Spleen (tissue), 11 donors: ENCODE measurements at regions not wholly inside any gene's neighbourhood (a gene's known extent, or its start where the extent isn't known, plus 50 kb on each side); places are given as distances from the start of the nearest gene placed in this dataset.
A peak's percentile ranks its signal among the peaks of the same experiment; 100 is the strongest.
"Not testable (repeated sequence)": the region's sequence is repeated elsewhere in the genome, so short reads cannot be mapped to it uniquely, and the experiment has no call there.

ENCODE experiments used
- DNase-seq: peaks from one replicate; pipeline ENCODE4 v3.0.0-alpha.2; 2020
- H3K27ac ChIP-seq, 8 donors: fragments of 200-600 bp; sonication (generic) in 7 of 8; 1 replicate in 4 of 8; 2 replicates in 4 of 8; pipeline versions ENCODE4 v1.5.0 to v1.8.0; 2016 to 2021; ENCODE audit warnings: inconsistent platforms in 4 of 8, mild to moderate bottlenecking in 4 of 8, moderate library complexity in 1 of 8
- H3K27me3 ChIP-seq, 7 donors: fragments of 200-600 bp; sonication (generic) in 6 of 7; replicated peaks in 1 of 7; 1 replicate in 4 of 7; 2 replicates in 3 of 7; pipeline versions ENCODE4 v1.5.0 to v1.8.0; 2016 to 2021; ENCODE audit warnings: inconsistent platforms in 3 of 7, mild to moderate bottlenecking in 1 of 7
- H3K36me3 ChIP-seq, 6 donors: fragments of 200-600 bp; sonication (generic) in 5 of 6; 1 replicate in 4 of 6; 2 replicates in 2 of 6; pipeline versions ENCODE4 v1.5.0 to v1.8.0; 2016 to 2021; ENCODE audit warnings: inconsistent platforms in 2 of 6
- H3K4me1 ChIP-seq, 6 donors: fragments of 200-600 bp; sonication (generic) in 5 of 6; 1 replicate in 3 of 6; 2 replicates in 3 of 6; pipeline versions ENCODE4 v1.5.0 to v1.8.0; 2016 to 2021; ENCODE audit warnings: inconsistent platforms in 3 of 6
- H3K4me3 ChIP-seq, 8 donors: fragments of 200-600 bp; sonication (generic) in 7 of 8; 1 replicate in 4 of 8; 2 replicates in 4 of 8; pipeline versions ENCODE4 v1.5.0 to v1.8.0; 2016 to 2021; ENCODE audit warnings: inconsistent platforms in 4 of 8, mild to moderate bottlenecking in 4 of 8, moderate library complexity in 2 of 8
- H3K9me3 ChIP-seq, 8 donors: fragments of 200-600 bp; sonication (generic) in 7 of 8; 1 replicate in 4 of 8; 2 replicates in 4 of 8; pipeline versions ENCODE4 v1.5.0 to v1.8.0; 2016 to 2021; ENCODE audit warnings: inconsistent platforms in 4 of 8
- CTCF ChIP-seq, 11 experiments: fragments of 200-600 bp in 7 of 11; fragments of 450-650 bp in 4 of 11; sonication (generic) in 4 of 11; IDR thresholded peaks in 8 of 11; conservative IDR thresholded peaks in 3 of 11; 1 replicate in 7 of 11; 2 replicates in 4 of 11; pipeline versions ENCODE4 v1.4.0 to v1.8.0; 2016 to 2021; ENCODE audit warnings: antibody characterized with exemption in 11 of 11, inconsistent platforms in 4 of 11, mild to moderate bottlenecking in 1 of 11
- POLR2A ChIP-seq, 3 donors: fragments of 450-650 bp; IDR thresholded peaks; one replicate each; pipeline ENCODE4 v1.5.1; 2017; ENCODE audit warnings: antibody characterized with exemption in 3 of 3, mild to moderate bottlenecking in 1 of 3
- POLR2AphosphoS5 ChIP-seq, 3 donors: sonication (generic); formaldehyde crosslinking; IDR thresholded peaks; one replicate each; pipeline ENCODE4 v1.5.1; 2017; ENCODE audit warnings: antibody characterized with exemption in 3 of 3
- WGBS, 5 donors: extraction: QIAGEN DNeasy Blood & Tissue Kit in 3 of 5; methylation state at CpG; one replicate each; pipeline versions ENCODE4 v1.1.5 to v1.1.7; 2013 to 2018; 5-methylcytosine and 5-hydroxymethylcytosine counted together
- intact Hi-C: fragments of 100-400 bp; cut with DNase I; formaldehyde crosslinking; loops from one replicate; pipeline ENCODE4 v1.15.0; 2023; ENCODE audit warnings: low total_unique reads
- donor health status: healthy with polysubstance abuse.
- donor health status: DM: no; HTN: no; CAD: no; lungs with moderate emphysema.
- donor health status: DM: no; HTN: no; CAD: no.
- donor health status: Bipolar disorder and iron deficiency.
- donor health status: healthy.
- donor health status: DM: no; HTN: no; CAD: no.
- donor health status: DM: yes; HTN: yes; CAD: no.

GRCh38 chr10:37721100-37721499 is 136.3 kb downstream of the ZNF248 start:
- Histone ChIP-seq H3K27ac (no peak overlapping the region), H3K27me3 (no peaks in the 10 kb centered on the region), H3K36me3 (no peaks in the 10 kb centered on the region), H3K4me3 (no peak overlapping the region), H3K4me1 (no peaks in the 10 kb centered on the region), H3K9me3 (peaks cover 0 to 50% (median 31%) of the 10 kb centered on the region in 8 donors)
- TF ChIP-seq POLR2AphosphoS5 (IDR thresholded peaks at IDR 0.05) (no peak), CTCF (IDR thresholded peaks at IDR 0.05 in 8 of 11, conservative IDR thresholded peaks at IDR 0.05 in 3 of 11) (no peak), POLR2A (IDR thresholded peaks at IDR 0.05) (no peak)
- 40 to 86% (median 82%) methylated on average over 2 to 3 of the region's 3 CpGs for WGBS, 5 donors
- no peak for DNase-seq
- intact Hi-C loops, result no loop called here

DNA sequence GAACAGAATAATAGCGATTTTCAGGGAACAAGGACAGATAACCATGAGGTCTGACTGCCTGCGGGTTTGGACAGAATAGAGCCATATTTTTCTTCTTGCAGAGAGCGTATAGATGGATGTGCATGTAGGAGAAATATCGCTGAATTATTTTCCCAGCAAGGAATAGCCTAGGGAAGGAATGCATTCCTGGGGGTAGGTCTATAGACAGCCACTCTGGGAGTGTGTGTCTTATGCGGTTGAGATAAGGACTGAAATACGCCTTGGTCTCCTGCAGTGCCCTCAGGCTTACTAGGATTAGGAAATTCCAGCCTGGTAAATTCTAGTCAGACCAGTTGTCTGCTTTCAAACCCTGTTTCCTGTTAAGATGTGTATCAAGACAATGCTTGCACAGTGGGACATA is 139.3 kb downstream of the ZNF248 start:
- DNase-seq, H3K4me1 ChIP-seq, intact Hi-C loops, H3K27me3 ChIP-seq, H3K4me3 ChIP-seq, H3K36me3 ChIP-seq, H3K27ac ChIP-seq: not testable (repeated sequence)
- WGBS, 5 donors, result 76 to 85% (median 82%) methylated on average over 6 of the region's 6 CpGs
- H3K9me3 ChIP-seq, result peaks cover 0 to 49% (median 33%) of the 10 kb centered on the region in 8 donors

GRCh38 chr10:37713642-37714041 is 143.8 kb downstream of the ZNF248 start:
- Histone ChIP-seq H3K27ac (no peak overlapping the region), H3K4me3 (no peak overlapping the region), H3K4me1 (no peaks in the 10 kb centered on the region), H3K36me3 (no peaks in the 10 kb centered on the region), H3K27me3 (no peaks in the 10 kb centered on the region), H3K9me3 (peaks cover 0 to 44% (median 13%) of the 10 kb centered on the region in 8 donors)
- DNase-seq, result no peak
- TF ChIP-seq CTCF (IDR thresholded peaks at IDR 0.05 in 8 of 11, conservative IDR thresholded peaks at IDR 0.05 in 3 of 11) (no peak), POLR2A (IDR thresholded peaks at IDR 0.05) (no peak), POLR2AphosphoS5 (IDR thresholded peaks at IDR 0.05) (no peak)
- intact Hi-C loops, result no loop called here
- 53 to 69% (median 62%) methylated on average over 3 of the region's 3 CpGs for WGBS, 5 donors

DNA sequence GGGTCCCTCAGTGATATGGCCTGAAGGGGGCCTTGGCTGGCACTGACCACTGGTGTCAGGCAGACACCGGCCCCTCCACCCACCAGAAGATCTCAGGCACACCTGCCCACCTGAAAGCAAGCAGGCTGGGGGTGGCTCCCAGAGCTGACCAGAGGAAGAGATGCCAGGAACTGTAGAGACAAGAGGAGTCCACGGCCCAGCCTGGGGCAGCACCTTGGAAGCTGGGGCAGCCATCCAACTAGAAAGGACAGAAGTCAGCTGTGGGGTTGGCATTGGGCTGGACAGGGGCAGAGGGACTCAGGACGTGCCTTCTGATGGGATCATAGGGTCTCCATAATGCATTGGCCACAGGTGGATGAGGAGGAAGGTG is 144.3 kb downstream of the ZNF248 start:
- peaks cover 0 to 39% (median 8%) of the 10 kb centered on the region in 8 donors for H3K9me3 ChIP-seq
- H3K4me1 ChIP-seq, result no peaks in the 10 kb centered on the region
- intact Hi-C loops, result no loop called here
- H3K27ac ChIP-seq, result no peak overlapping the region
- TF ChIP-seq POLR2A (IDR thresholded peaks at IDR 0.05) (no peak), CTCF (IDR thresholded peaks at IDR 0.05 in 8 of 11, conservative IDR thresholded peaks at IDR 0.05 in 3 of 11) (no peak), POLR2AphosphoS5 (IDR thresholded peaks at IDR 0.05) (no peak)
- H3K27me3 ChIP-seq, result no peaks in the 10 kb centered on the region
- DNase-seq, result peak; percentile 56
- H3K4me3 ChIP-seq, result no peak overlapping the region
- H3K36me3 ChIP-seq, result no peaks in the 10 kb centered on the region
- WGBS, 5 donors, result 53 to 72% (median 67%) methylated on average over 3 of the region's 3 CpGs; no CpG with 5 or more reads in 1 of the 5 donors
